IMR-90 (cell line): ENCODE measurements at regions not wholly inside any gene's neighbourhood (a gene's known extent, or its start where the extent isn't known, plus 50 kb on each side); places are given as distances from the start of the nearest gene placed in this dataset.

ENCODE experiments used
- ATAC-seq: fragments of 200-7000 bp; cut with Tn5 transposase; 2 replicates; pipeline ENCODE4 v1.9.1; 2020; ENCODE audit warnings: low read depth, mild to moderate bottlenecking, moderate library complexity
- BruUV-seq: library from RNA; stranded (reverse); fragments of 400-500 nt; replicated peaks from 2 replicates; lab custom pipeline; 2021; lab: Mats Ljungman, UMichigan
- CTCF ChIA-PET: fragments of 300-600 bp; formaldehyde crosslinking; extraction: SDS; loops from one replicate; lab custom pipeline; 2021; ENCODE audit warnings: antibody characterized with exemption; lab: Yijun Ruan, JAX
- POLR2A ChIA-PET: fragments of 300-600 bp; sonication (Branson Sonifier 250); formaldehyde crosslinking; loops from one replicate; lab custom pipeline; 2022; ENCODE audit warnings: antibody characterized with exemption; ENCODE audit not compliant: unreplicated experiment; lab: Charles Lee
- DNase-seq: peaks from one replicate; pipeline ENCODE4 v3.0.0; 2013
- H2AFZ ChIP-seq: replicated peaks from 2 replicates; pipeline ENCODE3; 2013; ENCODE audit warnings: low read length, mild to moderate bottlenecking; ENCODE audit not compliant: poor library complexity
- H2AK5ac ChIP-seq: 2 replicates; pipeline ENCODE4 v1.6.1; 2013; ENCODE audit warnings: low read depth, low read length, inconsistent platforms
- H2AK9ac ChIP-seq: replicated peaks from 2 replicates; pipeline ENCODE3; 2013; ENCODE audit warnings: mild to moderate bottlenecking, low read depth, low read length, moderate library complexity; ENCODE audit not compliant: poor library complexity
- H2BK120ac ChIP-seq: 2 replicates; pipeline ENCODE4 v1.6.1; 2013; ENCODE audit warnings: low read depth, low read length, inconsistent platforms
- H2BK15ac ChIP-seq: 3 replicates; pipeline ENCODE4 v1.6.1; 2013; ENCODE audit warnings: low read depth, low read length, inconsistent platforms
- H2BK20ac ChIP-seq: 2 replicates; pipeline ENCODE4 v1.6.1; 2013; ENCODE audit warnings: low read depth, mild to moderate bottlenecking, inconsistent platforms, low read length, moderate library complexity
- H2BK5ac ChIP-seq: 2 replicates; pipeline ENCODE4 v1.6.1; 2013; ENCODE audit warnings: mild to moderate bottlenecking, low read depth, low read length, inconsistent platforms; ENCODE audit not compliant: poor library complexity, severe bottlenecking
- H3K14ac ChIP-seq: replicated peaks from 2 replicates; pipeline ENCODE4 v1.6.1; 2013; ENCODE audit warnings: low read depth, low read length, inconsistent platforms
- H3K18ac ChIP-seq: 2 replicates; pipeline ENCODE4 v1.6.1; 2013; ENCODE audit warnings: low read depth, low read length, control low read depth
- H3K23ac ChIP-seq: 2 replicates; pipeline ENCODE4 v1.6.1; 2013; ENCODE audit warnings: low read depth, low read length, inconsistent platforms
- H3K27ac ChIP-seq: 2 replicates; pipeline ENCODE4 v1.5.1; 2013; ENCODE audit warnings: mild to moderate bottlenecking, control low read depth, low read length; ENCODE audit not compliant: insufficient read depth
- H3K27me3 ChIP-seq: 2 replicates; pipeline ENCODE4 v1.6.1; 2013; ENCODE audit warnings: low read length; ENCODE audit not compliant: control insufficient read depth, insufficient read depth
- H3K36me3 ChIP-seq: 2 replicates; pipeline ENCODE4 v1.6.1; 2013; ENCODE audit warnings: low read length, mixed read lengths; ENCODE audit not compliant: control insufficient read depth, insufficient read depth
- H3K4ac ChIP-seq: 2 replicates; pipeline ENCODE4 v1.6.1; 2013; ENCODE audit warnings: low read depth, low read length, inconsistent platforms
- H3K4me1 ChIP-seq: 2 replicates; pipeline ENCODE4 v1.6.1; 2013; ENCODE audit warnings: low read length, mixed read lengths; ENCODE audit not compliant: control insufficient read depth, insufficient read depth
- H3K4me2 ChIP-seq: 2 replicates; pipeline ENCODE4 v1.6.1; 2013; ENCODE audit warnings: low read depth, mild to moderate bottlenecking, control low read depth, low read length, moderate library complexity
- H3K4me3 ChIP-seq: 2 replicates; pipeline ENCODE4 v1.5.1; 2013; ENCODE audit warnings: low read depth, mild to moderate bottlenecking, control low read depth, low read length, moderate library complexity; ENCODE audit not compliant: insufficient read depth
- H3K56ac ChIP-seq: 2 replicates; pipeline ENCODE4 v1.6.1; 2013; ENCODE audit warnings: low read length, inconsistent platforms; ENCODE audit not compliant: insufficient read depth; ENCODE audit errors: extremely low read depth
- H3K79me1 ChIP-seq, 2 experiments: 2 replicates each; pipeline ENCODE4 v1.6.1; 2013; ENCODE audit warnings: low read length in 2 of 2, inconsistent platforms in 1 of 2, low read depth in 1 of 2
- H3K9ac ChIP-seq: 2 replicates; pipeline ENCODE4 v1.6.1; 2013; ENCODE audit warnings: low read depth, low read length, control low read depth
- H3K9me1 ChIP-seq: 2 replicates; pipeline ENCODE4 v1.6.1; 2013; ENCODE audit warnings: low read length, inconsistent platforms; ENCODE audit not compliant: insufficient read depth
- H3K9me3 ChIP-seq: 2 replicates; pipeline ENCODE4 v1.6.1; 2013; ENCODE audit warnings: low read length; ENCODE audit not compliant: control insufficient read depth, insufficient read depth
- H4K20me1 ChIP-seq: 2 replicates; pipeline ENCODE4 v1.6.1; 2013; ENCODE audit warnings: low read length, inconsistent platforms; ENCODE audit not compliant: insufficient read depth
- H4K5ac ChIP-seq: 2 replicates; pipeline ENCODE4 v1.6.1; 2013; ENCODE audit warnings: mild to moderate bottlenecking, low read depth, low read length, control low read depth
- H4K8ac ChIP-seq, 2 experiments: 2 replicates each; pipeline ENCODE4 v1.6.1; 2013; ENCODE audit warnings: low read depth in 2 of 2, low read length in 2 of 2, control low read depth in 1 of 2, inconsistent platforms in 1 of 2
- H4K91ac ChIP-seq: 2 replicates; pipeline ENCODE4 v1.6.1; 2013; ENCODE audit warnings: low read depth, low read length, inconsistent platforms; ENCODE audit not compliant: insufficient read depth
- FOS ChIP-seq: fragments of 150-350 bp; IDR thresholded peaks from 2 replicates; pipeline ENCODE4 v1.6.1; 2016; ENCODE audit warnings: low read depth, low read length
- MAZ ChIP-seq: IDR thresholded peaks from 2 replicates; pipeline ENCODE4 v1.6.1; 2012; ENCODE audit warnings: low read depth, mild to moderate bottlenecking, low read length, improper control_type of control experiment, moderate library complexity, borderline replicate concordance
- NFE2L2 ChIP-seq: fragments of 150-350 bp; IDR thresholded peaks from 2 replicates; pipeline ENCODE4 v1.6.1; 2016; ENCODE audit warnings: low read depth, mild to moderate bottlenecking, low read length
- RAD21 ChIP-seq: IDR thresholded peaks from 2 replicates; pipeline ENCODE4 v1.6.1; 2012; ENCODE audit warnings: low read length, improper control_type of control experiment
- SMC3 ChIP-seq: fragments of 150-350 bp; IDR thresholded peaks from 2 replicates; pipeline ENCODE4 v1.6.1; 2016; ENCODE audit warnings: low read depth, mild to moderate bottlenecking, antibody characterized with exemption, low read length, moderate library complexity
- WGBS, 2 experiments: methylation state at CpG; one replicate each; pipeline versions ENCODE4 v1.1.5 to v1.1.7; 2013; ENCODE audit warnings: missing lambda C conversion rate in 2 of 2; ENCODE audit not compliant: insufficient read length in 1 of 2; ENCODE audit errors: extremely low coverage in 2 of 2; 5-methylcytosine and 5-hydroxymethylcytosine counted together
- dilution Hi-C: fragments of 300-500 bp; cut with HindIII; formaldehyde crosslinking; loops from one replicate; pipeline ENCODE4 v1.14.3; 2018; ENCODE audit warnings: low sequenced_read_pairs; ENCODE audit not compliant: unreplicated experiment
- in situ Hi-C: fragments of 300-500 bp; cut with MboI; formaldehyde crosslinking; loops from 3 replicates; pipeline ENCODE4 v1.14.3; 2019; ENCODE audit warnings: low sequenced_read_pairs, inconsistent platforms, mixed read lengths
- intact Hi-C: fragments of 100-400 bp; cut with micrococcal nuclease; formaldehyde crosslinking; loops from 2 replicates; pipeline ENCODE4 v1.10.0; 2022
- TF ChIP-seq, protein P1 (sequence below): fragments of 150-350 bp; IDR thresholded peaks from 2 replicates; pipeline ENCODE4 v1.6.1; 2016; ENCODE audit warnings: low read depth, mild to moderate bottlenecking, low read length, moderate library complexity, borderline replicate concordance
- TF ChIP-seq, protein P2 (sequence below): fragments of 150-350 bp; IDR thresholded peaks from 2 replicates; pipeline ENCODE4 v1.6.1; 2017; ENCODE audit warnings: mild to moderate bottlenecking, antibody characterized with exemption, low read length, low read depth
- TF ChIP-seq, protein P3 (sequence below): conservative IDR thresholded peaks from 2 replicates; pipeline ENCODE4 v1.5.1; 2012; ENCODE audit warnings: mild to moderate bottlenecking, low read depth, low read length, improper control_type of control experiment

- Histone ChIP-seq H3K23ac (no peak overlapping the region), H3K4ac (no peak overlapping the region), H3K56ac (no peak overlapping the region), H2BK20ac (no peak overlapping the region), H3K4me3 (no peak overlapping the region), H3K4me1 (no peaks in the 10 kb centered on the region), H2AFZ (no peak overlapping the region), H3K14ac (no peak overlapping the region), H3K79me1 (no peaks in the 10 kb centered on the region), H3K27ac (no peak overlapping the region), H2AK5ac (no peak overlapping the region), H4K8ac (no peak overlapping the region), H3K9me1 (no peaks in the 10 kb centered on the region), H3K4me2 (no peak overlapping the region), H3K9me3 (peaks cover 2% of the 10 kb centered on the region; the same call in 1 of the 2 replicates), H2AK9ac (no peak overlapping the region), H3K36me3 (no peaks in the 10 kb centered on the region), H4K20me1 (no peaks in the 10 kb centered on the region), H3K18ac (no peak overlapping the region), H2BK5ac (no peak overlapping the region), H2BK120ac (no peak overlapping the region), H3K27me3 (no peaks in the 10 kb centered on the region), H2BK15ac (no peak overlapping the region), H4K5ac (no peak overlapping the region), H3K9ac (no peak overlapping the region), H4K91ac (no peak overlapping the region)
- TF ChIP-seq, protein P1, sequence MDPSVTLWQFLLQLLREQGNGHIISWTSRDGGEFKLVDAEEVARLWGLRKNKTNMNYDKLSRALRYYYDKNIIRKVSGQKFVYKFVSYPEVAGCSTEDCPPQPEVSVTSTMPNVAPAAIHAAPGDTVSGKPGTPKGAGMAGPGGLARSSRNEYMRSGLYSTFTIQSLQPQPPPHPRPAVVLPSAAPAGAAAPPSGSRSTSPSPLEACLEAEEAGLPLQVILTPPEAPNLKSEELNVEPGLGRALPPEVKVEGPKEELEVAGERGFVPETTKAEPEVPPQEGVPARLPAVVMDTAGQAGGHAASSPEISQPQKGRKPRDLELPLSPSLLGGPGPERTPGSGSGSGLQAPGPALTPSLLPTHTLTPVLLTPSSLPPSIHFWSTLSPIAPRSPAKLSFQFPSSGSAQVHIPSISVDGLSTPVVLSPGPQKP: no peak
- no peak for TF ChIP-seq FOS
- TF ChIP-seq RAD21: no peak
- no peak for TF ChIP-seq SMC3
- no peak for TF ChIP-seq MAZ
- TF ChIP-seq, protein P2, sequence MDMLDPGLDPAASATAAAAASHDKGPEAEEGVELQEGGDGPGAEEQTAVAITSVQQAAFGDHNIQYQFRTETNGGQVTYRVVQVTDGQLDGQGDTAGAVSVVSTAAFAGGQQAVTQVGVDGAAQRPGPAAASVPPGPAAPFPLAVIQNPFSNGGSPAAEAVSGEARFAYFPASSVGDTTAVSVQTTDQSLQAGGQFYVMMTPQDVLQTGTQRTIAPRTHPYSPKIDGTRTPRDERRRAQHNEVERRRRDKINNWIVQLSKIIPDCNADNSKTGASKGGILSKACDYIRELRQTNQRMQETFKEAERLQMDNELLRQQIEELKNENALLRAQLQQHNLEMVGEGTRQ: no peak
- no peak for TF ChIP-seq NFE2L2
- TF ChIP-seq, protein P3, sequence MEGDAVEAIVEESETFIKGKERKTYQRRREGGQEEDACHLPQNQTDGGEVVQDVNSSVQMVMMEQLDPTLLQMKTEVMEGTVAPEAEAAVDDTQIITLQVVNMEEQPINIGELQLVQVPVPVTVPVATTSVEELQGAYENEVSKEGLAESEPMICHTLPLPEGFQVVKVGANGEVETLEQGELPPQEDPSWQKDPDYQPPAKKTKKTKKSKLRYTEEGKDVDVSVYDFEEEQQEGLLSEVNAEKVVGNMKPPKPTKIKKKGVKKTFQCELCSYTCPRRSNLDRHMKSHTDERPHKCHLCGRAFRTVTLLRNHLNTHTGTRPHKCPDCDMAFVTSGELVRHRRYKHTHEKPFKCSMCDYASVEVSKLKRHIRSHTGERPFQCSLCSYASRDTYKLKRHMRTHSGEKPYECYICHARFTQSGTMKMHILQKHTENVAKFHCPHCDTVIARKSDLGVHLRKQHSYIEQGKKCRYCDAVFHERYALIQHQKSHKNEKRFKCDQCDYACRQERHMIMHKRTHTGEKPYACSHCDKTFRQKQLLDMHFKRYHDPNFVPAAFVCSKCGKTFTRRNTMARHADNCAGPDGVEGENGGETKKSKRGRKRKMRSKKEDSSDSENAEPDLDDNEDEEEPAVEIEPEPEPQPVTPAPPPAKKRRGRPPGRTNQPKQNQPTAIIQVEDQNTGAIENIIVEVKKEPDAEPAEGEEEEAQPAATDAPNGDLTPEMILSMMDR: no peak
- no CpG with 5 or more reads among the region's 4 CpGs for WGBS, 2 experiments
- ATAC-seq: no peak
- ChIA-PET POLR2A (no interaction called here), CTCF (no interaction called here)
- no TSS peak for BruUV-seq
- in situ Hi-C loops: no loop called here
- dilution Hi-C loops: no loop called here
- intact Hi-C loops: no loop called here
- no peak for DNase-seq
Measured at GRCh38 chr9:86168256-86168655, 68.9 kb upstream of the GOLM1 start.
